ENCODE measurements at regions not wholly inside any gene's neighbourhood (a gene's known extent, or its start where the extent isn't known, plus 50 kb on each side); places are given as distances from the start of the nearest gene placed in this dataset.
A peak's percentile ranks its signal among the peaks of the same experiment; 100 is the strongest.

- no TSS peak for BruUV-seq (replicated peaks)
- H3K79me2 ChIP-seq (ENCODE audit: control insufficient read depth, insufficient read depth, low read length) = no peaks in the 10 kb centered on the region
- H3K4me3 ChIP-seq = no peak overlapping the region
- no peaks in the 10 kb centered on the region for H3K27me3 ChIP-seq (ENCODE audit: control insufficient read depth in 2 of 2, insufficient read depth in 2 of 2, low read length in 2 of 2)
- FAIRE-seq (no peak), DNase-seq (ENCODE audit: extremely low read depth in 1 of 4, low spot score in 3 of 4) (no peak), ATAC-seq (no peak)
- H4K20me1 ChIP-seq (replicated peaks; ENCODE audit: control insufficient read depth, insufficient read depth, low read length) = no peaks in the 10 kb centered on the region
- POLR2A ChIA-PET = interaction anchor here (0.6 kb wide), 2 partner anchors 34 to 487 kb away, joined by 3 read pairs; no protein-coding TSS in a partner anchor
- no peaks in the 10 kb centered on the region for H3K9me1 ChIP-seq (ENCODE audit: control insufficient read depth, insufficient read depth, low read length)
- H3K36me3 ChIP-seq (ENCODE audit: control insufficient read depth, insufficient read depth, low read length) = no peaks in the 10 kb centered on the region
- no peak overlapping the region for H3K4me2 ChIP-seq (ENCODE audit: insufficient read depth, low read length)
- intact Hi-C loops (cut with micrococcal nuclease) = no loop called here
- no peak overlapping the region for H3K9ac ChIP-seq (ENCODE audit: insufficient read depth in 1 of 2, low read depth in 2 of 2, low read length in 2 of 2)
- H2AFZ ChIP-seq (ENCODE audit: low read depth, low read length) = no peak overlapping the region
- no peaks in the 10 kb centered on the region for H3K4me1 ChIP-seq (replicated peaks in 1 of 2; ENCODE audit: control insufficient read depth in 2 of 2, insufficient read depth in 2 of 2, low read length in 2 of 2)
- no peak overlapping the region for H3K27ac ChIP-seq (ENCODE audit: extremely low read depth, low read depth, low read length)
- CTCF ChIA-PET (ENCODE audit: low intra/inter-chr PET ratio) = no interaction called here
- TF ChIP-seq CEBPG (CRISPR knock-in tag; IDR thresholded peaks at IDR 0.05) (no peak), CEBPG (tag; conservative IDR thresholded peaks at IDR 0.05 in 1 of 2, IDR thresholded peaks at IDR 0.05 in 1 of 2) (no peak), ZNF316 (IDR thresholded peaks at IDR 0.05) (peak; percentile 57), C11orf30 (IDR thresholded peaks at IDR 0.05; ENCODE audit: low read depth) (peak; percentile 49)
- no peaks in the 10 kb centered on the region for H3K9me3 ChIP-seq (replicated peaks; ENCODE audit: control insufficient read depth, insufficient read depth, low read depth, low read length)
- WGBS (ENCODE audit: insufficient coverage, low coverage, missing lambda C conversion rate) = 0% methylated on average over 6 of the region's 7 CpGs
- in situ Hi-C loops (cut with MboI) = no loop called here
Observed at GRCh38 chr12:118780939-118781338, 200.4 kb upstream of the SRRM4 start.

GRCh38 chr12:118781692-118782091 lies 199.6 kb upstream of the SRRM4 start:
- no TSS peak for BruUV-seq (replicated peaks)
- H3K27me3 ChIP-seq (ENCODE audit: control insufficient read depth in 2 of 2, insufficient read depth in 2 of 2, low read length in 2 of 2) = no peaks in the 10 kb centered on the region
- no peaks in the 10 kb centered on the region for H3K9me1 ChIP-seq (ENCODE audit: control insufficient read depth, insufficient read depth, low read length)
- no peak overlapping the region for H3K4me2 ChIP-seq (ENCODE audit: insufficient read depth, low read length)
- intact Hi-C loops (cut with micrococcal nuclease) (no loop called here), in situ Hi-C loops (cut with MboI) (no loop called here)
- H4K20me1 ChIP-seq (replicated peaks; ENCODE audit: control insufficient read depth, insufficient read depth, low read length) = no peaks in the 10 kb centered on the region
- no peaks in the 10 kb centered on the region for H3K9me3 ChIP-seq (replicated peaks; ENCODE audit: control insufficient read depth, insufficient read depth, low read depth, low read length)
- H3K4me3 ChIP-seq = no peak overlapping the region
- H3K27ac ChIP-seq (ENCODE audit: extremely low read depth, low read depth, low read length) = no peak overlapping the region
- H3K4me1 ChIP-seq (replicated peaks in 1 of 2; ENCODE audit: control insufficient read depth in 2 of 2, insufficient read depth in 2 of 2, low read length in 2 of 2) = no peaks in the 10 kb centered on the region
- FAIRE-seq = no peak
- H3K79me2 ChIP-seq (ENCODE audit: control insufficient read depth, insufficient read depth, low read length) = no peaks in the 10 kb centered on the region
- POLR2A ChIA-PET = interaction anchor here (0.6 to 0.7 kb wide), 2 partner anchors 35 to 143 kb away, joined by 3 read pairs; no protein-coding TSS in a partner anchor
- CTCF ChIA-PET (ENCODE audit: low intra/inter-chr PET ratio) = no interaction called here
- DNase-seq (ENCODE audit: extremely low read depth in 1 of 4, low spot score in 3 of 4) = no peak
- no peak overlapping the region for H3K9ac ChIP-seq (ENCODE audit: insufficient read depth in 1 of 2, low read depth in 2 of 2, low read length in 2 of 2)
- ATAC-seq = no peak
- no peaks in the 10 kb centered on the region for H3K36me3 ChIP-seq (ENCODE audit: control insufficient read depth, insufficient read depth, low read length)
- WGBS (ENCODE audit: insufficient coverage, low coverage, missing lambda C conversion rate) = 0% methylated on average over 3 of the region's 3 CpGs
- no peak overlapping the region for H2AFZ ChIP-seq (ENCODE audit: low read depth, low read length)
- TF ChIP-seq RFX1 (IDR thresholded peaks at IDR 0.05) = 0 out of 2 replicates have a peak, but pooled peaks have one; percentile 22
- no peak for TF ChIP-seq CREBBP (IDR thresholded peaks at IDR 0.05; ENCODE audit: low read depth, low read length)
- no peak for TF ChIP-seq TAF1 (IDR thresholded peaks at IDR 0.05; ENCODE audit: control insufficient read depth, extremely low read depth, insufficient read depth, low read length, severe bottlenecking)
